BE2C (cell line): ENCODE measurements at regions not wholly inside any gene's neighbourhood (a gene's known extent, or its start where the extent isn't known, plus 50 kb on each side); places are given as distances from the start of the nearest gene placed in this dataset.

ENCODE experiments used
- DNase-seq: peaks from one replicate; pipeline ENCODE4 v3.0.0-alpha.2; 2020
- H3K27me3 ChIP-seq: fragments of 250-450 bp; sonication (Bioruptor Pico); 2 replicates; pipeline ENCODE4 v1.5.1; 2020; ENCODE audit warnings: mild to moderate bottlenecking
- H3K36me3 ChIP-seq: fragments of 250-450 bp; sonication (Bioruptor Pico); 2 replicates; pipeline ENCODE4 v1.5.1; 2020; ENCODE audit warnings: mild to moderate bottlenecking
- H3K4me1 ChIP-seq: fragments of 250-450 bp; sonication (Bioruptor Pico); 2 replicates; pipeline ENCODE4 v1.5.1; 2020
- H3K4me3 ChIP-seq: 2 replicates; pipeline ENCODE4 v1.5.1; 2011; ENCODE audit warnings: low read depth, low read length
- H3K9me3 ChIP-seq: fragments of 250-450 bp; sonication (Bioruptor Pico); 2 replicates; pipeline ENCODE4 v1.5.1; 2020
- TF ChIP-seq, protein P1 (sequence below): IDR thresholded peaks from 2 replicates; pipeline ENCODE4 v1.5.1; 2012; ENCODE audit warnings: mild to moderate bottlenecking, low read depth, low read length

DNA sequence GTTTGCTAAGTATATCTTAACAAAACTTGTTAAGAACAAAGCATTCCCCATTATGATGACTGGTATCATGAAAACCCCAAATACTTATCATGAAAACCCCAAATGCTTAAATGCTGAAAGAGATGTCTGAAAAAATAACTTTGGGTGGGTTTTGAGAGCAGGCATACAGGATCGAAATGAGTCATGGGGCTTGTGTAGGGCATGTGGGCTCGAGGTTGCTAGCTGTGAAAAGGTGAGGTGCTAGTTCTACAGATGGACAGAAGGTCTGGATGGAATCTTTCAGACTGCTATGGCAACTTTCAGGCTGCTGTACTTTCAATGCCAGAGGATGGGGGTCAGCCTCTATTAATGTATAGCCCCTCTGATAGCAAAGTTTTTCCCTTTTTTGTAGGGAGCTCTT is 167.8 kb upstream of the MDGA2 start:
- DNase-seq, result no peak
- Histone ChIP-seq H3K4me3 (no peak overlapping the region), H3K4me1 (no peaks in the 10 kb centered on the region), H3K9me3 (no peaks in the 10 kb centered on the region), H3K36me3 (no peaks in the 10 kb centered on the region), H3K27me3 (no peaks in the 10 kb centered on the region)
- TF ChIP-seq, protein P1, sequence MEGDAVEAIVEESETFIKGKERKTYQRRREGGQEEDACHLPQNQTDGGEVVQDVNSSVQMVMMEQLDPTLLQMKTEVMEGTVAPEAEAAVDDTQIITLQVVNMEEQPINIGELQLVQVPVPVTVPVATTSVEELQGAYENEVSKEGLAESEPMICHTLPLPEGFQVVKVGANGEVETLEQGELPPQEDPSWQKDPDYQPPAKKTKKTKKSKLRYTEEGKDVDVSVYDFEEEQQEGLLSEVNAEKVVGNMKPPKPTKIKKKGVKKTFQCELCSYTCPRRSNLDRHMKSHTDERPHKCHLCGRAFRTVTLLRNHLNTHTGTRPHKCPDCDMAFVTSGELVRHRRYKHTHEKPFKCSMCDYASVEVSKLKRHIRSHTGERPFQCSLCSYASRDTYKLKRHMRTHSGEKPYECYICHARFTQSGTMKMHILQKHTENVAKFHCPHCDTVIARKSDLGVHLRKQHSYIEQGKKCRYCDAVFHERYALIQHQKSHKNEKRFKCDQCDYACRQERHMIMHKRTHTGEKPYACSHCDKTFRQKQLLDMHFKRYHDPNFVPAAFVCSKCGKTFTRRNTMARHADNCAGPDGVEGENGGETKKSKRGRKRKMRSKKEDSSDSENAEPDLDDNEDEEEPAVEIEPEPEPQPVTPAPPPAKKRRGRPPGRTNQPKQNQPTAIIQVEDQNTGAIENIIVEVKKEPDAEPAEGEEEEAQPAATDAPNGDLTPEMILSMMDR, result no peak

DNA sequence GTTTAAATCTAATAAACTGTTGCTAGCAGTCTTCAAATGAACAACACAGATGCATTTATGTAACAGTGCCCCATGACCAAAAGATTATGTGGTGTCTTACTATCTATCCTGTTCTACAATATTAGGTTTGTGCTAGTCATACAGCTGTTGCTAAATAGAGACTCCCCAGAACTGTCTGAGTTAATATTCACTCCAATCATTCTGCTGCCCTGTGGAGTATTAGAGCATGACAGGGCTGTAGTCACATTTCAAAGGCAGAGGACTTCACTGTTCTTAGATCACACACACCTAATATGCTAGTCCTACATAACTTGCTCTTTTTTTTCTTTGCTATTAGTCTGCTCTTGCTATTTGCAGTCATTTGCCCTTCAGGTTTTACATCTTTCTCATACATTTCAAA is 157.6 kb upstream of the MDGA2 start:
- Histone ChIP-seq H3K36me3 (no peaks in the 10 kb centered on the region), H3K4me3 (no peak overlapping the region), H3K27me3 (no peaks in the 10 kb centered on the region), H3K4me1 (no peaks in the 10 kb centered on the region), H3K9me3 (no peaks in the 10 kb centered on the region)
- TF ChIP-seq, protein P1, result no peak
- no peak for DNase-seq

DNA sequence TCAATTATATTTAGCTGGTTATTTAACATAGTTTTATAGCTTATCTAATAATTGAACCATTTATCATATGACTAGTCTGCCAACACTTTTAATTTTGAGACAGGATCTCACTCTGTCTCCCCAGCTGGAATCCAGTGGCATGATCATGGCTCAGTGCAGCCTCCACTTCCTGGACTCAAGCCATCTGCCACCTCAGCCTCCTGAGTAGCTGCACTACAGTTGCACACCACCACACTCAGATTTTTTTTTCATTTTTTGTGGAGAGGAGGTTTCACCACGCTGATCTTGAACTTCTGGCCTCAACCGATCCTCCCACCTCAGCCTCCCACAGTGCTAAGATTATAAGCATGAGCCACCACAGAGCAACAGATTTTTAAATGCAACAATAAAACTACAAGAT is 151.4 kb upstream of the MDGA2 start:
- H3K36me3 ChIP-seq, result no peaks in the 10 kb centered on the region

DNA sequence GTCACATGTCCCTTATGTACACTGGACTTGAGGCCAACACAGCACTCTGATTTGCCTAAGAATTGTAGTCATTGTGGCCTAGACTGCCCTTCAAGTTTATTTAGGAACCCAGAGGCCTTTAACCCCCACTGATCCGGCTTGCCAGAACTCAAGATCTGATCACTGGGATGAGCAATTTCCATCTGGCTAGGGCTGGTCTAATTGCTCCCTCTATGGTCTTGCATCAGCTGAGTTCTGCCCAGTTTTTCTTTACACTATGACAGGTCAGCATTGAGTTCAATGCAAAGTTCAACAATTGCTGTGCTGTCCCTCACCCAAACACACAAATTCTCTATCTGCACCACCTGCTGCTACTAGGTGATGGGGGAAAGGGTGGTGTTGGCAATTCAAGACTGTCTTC is 146.9 kb upstream of the MDGA2 start:
- Histone ChIP-seq H3K4me3 (no peak overlapping the region), H3K9me3 (no peaks in the 10 kb centered on the region), H3K27me3 (no peaks in the 10 kb centered on the region), H3K4me1 (no peaks in the 10 kb centered on the region), H3K36me3 (no peaks in the 10 kb centered on the region)
- DNase-seq, result no peak
- TF ChIP-seq, protein P1, result no peak

More for the DNA sequence above, 151.4 kb upstream of the MDGA2 start:
- TF ChIP-seq, protein P1, result no peak
- no peak for DNase-seq
- H3K9me3 ChIP-seq, result no peaks in the 10 kb centered on the region
- no peaks in the 10 kb centered on the region for H3K27me3 ChIP-seq
- no peaks in the 10 kb centered on the region for H3K4me1 ChIP-seq
- H3K4me3 ChIP-seq, result no peak overlapping the region

DNA sequence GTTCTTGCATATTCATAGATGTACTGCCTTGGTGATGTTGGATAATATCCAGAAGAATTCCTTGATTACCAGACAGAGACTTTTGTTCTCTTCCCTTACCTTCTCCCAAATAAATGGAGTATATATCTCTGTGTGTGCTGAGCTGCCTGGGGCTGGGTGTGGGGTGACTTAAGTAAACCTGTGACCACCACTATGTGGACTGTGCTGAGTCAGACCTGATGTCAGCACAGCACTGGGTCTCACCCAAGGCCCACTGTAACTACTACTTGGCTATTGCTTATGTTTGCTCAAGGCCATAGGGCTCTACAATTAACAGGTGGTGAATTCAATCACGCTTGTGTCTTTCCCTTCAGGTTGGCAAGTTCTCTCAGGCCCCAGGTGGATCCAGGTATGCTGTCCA is 145.7 kb upstream of the MDGA2 start:
- no peaks in the 10 kb centered on the region for H3K4me1 ChIP-seq
- no peaks in the 10 kb centered on the region for H3K27me3 ChIP-seq
- DNase-seq, result no peak
- TF ChIP-seq, protein P1, result no peak
- H3K4me3 ChIP-seq, result no peak overlapping the region
- no peaks in the 10 kb centered on the region for H3K36me3 ChIP-seq
- no peaks in the 10 kb centered on the region for H3K9me3 ChIP-seq

DNA sequence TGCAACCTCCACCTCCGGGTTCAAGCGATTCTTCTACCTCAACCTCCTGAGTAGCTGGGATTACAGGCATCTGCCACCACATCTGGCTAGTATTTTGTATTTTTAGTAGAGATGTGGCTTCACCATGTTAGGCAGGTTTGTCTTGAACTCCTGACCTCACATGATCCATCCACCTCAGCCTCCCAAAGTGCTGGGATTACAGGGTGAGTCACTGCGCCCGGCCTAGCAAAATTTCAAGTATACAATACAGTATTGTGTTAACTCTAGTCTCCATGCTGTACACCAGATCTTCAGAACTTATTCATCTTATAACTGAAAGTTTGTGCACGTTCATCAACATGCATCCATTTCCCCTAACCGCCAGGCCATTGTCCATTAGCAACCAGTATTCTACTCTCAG is 115.1 kb upstream of the MDGA2 start:
- Histone ChIP-seq H3K36me3 (no peaks in the 10 kb centered on the region), H3K27me3 (no peaks in the 10 kb centered on the region), H3K9me3 (no peaks in the 10 kb centered on the region), H3K4me3 (no peak overlapping the region), H3K4me1 (no peaks in the 10 kb centered on the region)
- TF ChIP-seq, protein P1, result no peak
- DNase-seq, result no peak
